Endothelial cell of umbilical vein (primary cell): ENCODE measurements at regions not wholly inside any gene's neighbourhood (a gene's known extent, or its start where the extent isn't known, plus 50 kb on each side); places are given as distances from the start of the nearest gene placed in this dataset.

Experiments used
- BruUV-seq: library from RNA; stranded (reverse); fragments of 400-500 nt; replicated peaks from 2 replicates; lab custom pipeline; 2021; lab: Mats Ljungman, UMichigan
- CTCF ChIA-PET: fragments of 300-600, 350-600 bp; sonication (Branson Sonifier 250); formaldehyde crosslinking; loops from one replicate; lab custom pipeline; 2021; ENCODE audit warnings: antibody characterized with exemption, inconsistent platforms; lab: Charles Lee
- POLR2A ChIA-PET: fragments of 300-600, 350-600 bp; sonication (Branson Sonifier 250); formaldehyde crosslinking; loops from one replicate; lab custom pipeline; 2021; ENCODE audit warnings: antibody characterized with exemption, inconsistent platforms; lab: Charles Lee
- DNase-seq: peaks from one replicate; pipeline ENCODE4 v3.0.0-alpha.2; 2011; ENCODE audit warnings: low read depth, low spot score
- FAIRE-seq: peaks from 2 replicates; lab custom pipeline; 2011; peaks lifted over from hg19 to GRCh38; lab: Jason Lieb, UNC
- H2AFZ ChIP-seq: 2 replicates; pipeline ENCODE4 v1.6.0; 2012; ENCODE audit warnings: low read depth, low read length, control low read depth, inconsistent platforms
- H3K27ac ChIP-seq: 2 replicates; pipeline ENCODE4 v1.5.1; 2011; ENCODE audit warnings: low read depth, mild to moderate bottlenecking, control low read depth, low read length, moderate library complexity; ENCODE audit not compliant: insufficient read depth
- H3K27me3 ChIP-seq, 2 experiments: 2 replicates each; pipeline versions ENCODE4 v1.6.0 to v1.6.1; 2011; ENCODE audit warnings: low read length in 2 of 2, mixed read lengths in 1 of 2; ENCODE audit not compliant: control insufficient read depth in 2 of 2, insufficient read depth in 2 of 2
- H3K36me3 ChIP-seq, 2 experiments: 2 replicates in 1 of 2; 3 replicates in 1 of 2; pipeline ENCODE4 v1.5.1; 2011; ENCODE audit warnings: low read length in 2 of 2, mild to moderate bottlenecking in 1 of 2, moderate library complexity in 1 of 2; ENCODE audit not compliant: control insufficient read depth in 2 of 2, insufficient read depth in 2 of 2; ENCODE audit errors: extremely low read depth in 1 of 2
- H3K4me1 ChIP-seq: 3 replicates; pipeline ENCODE4 v1.5.1; 2011; ENCODE audit warnings: mild to moderate bottlenecking, low read length; ENCODE audit not compliant: control insufficient read depth, insufficient read depth; ENCODE audit errors: extremely low read depth
- H3K4me2 ChIP-seq: 2 replicates; pipeline ENCODE4 v1.6.1; 2011; ENCODE audit warnings: low read length, control low read depth, mixed read lengths; ENCODE audit not compliant: insufficient read depth
- H3K4me3 ChIP-seq, 3 experiments: fragments of 200-600 bp in 1 of 3; sonication (generic), shearing (Covaris generic) in 1 of 3; replicated peaks in 1 of 3; 2 replicates each; pipeline ENCODE4 v1.5.1; 2011 to 2016; ENCODE audit warnings: control low read depth in 3 of 3, low read length in 3 of 3, mild to moderate bottlenecking in 2 of 3, inconsistent platforms in 1 of 3, low read depth in 1 of 3, moderate library complexity in 1 of 3; ENCODE audit not compliant: insufficient read depth in 1 of 3
- H3K79me2 ChIP-seq: 2 replicates; pipeline ENCODE4 v1.6.0; 2012; ENCODE audit warnings: low read length, inconsistent platforms; ENCODE audit not compliant: control insufficient read depth, insufficient read depth
- H3K9ac ChIP-seq: replicated peaks from 2 replicates; pipeline ENCODE3; 2011; ENCODE audit warnings: low read length, control low read depth; ENCODE audit not compliant: insufficient read depth; ENCODE audit errors: extremely low read depth
- H3K9me1 ChIP-seq: replicated peaks from 3 replicates; pipeline ENCODE4 v1.6.0; 2011; ENCODE audit warnings: mild to moderate bottlenecking, low read length; ENCODE audit not compliant: control insufficient read depth, insufficient read depth; ENCODE audit errors: extremely low read depth
- H3K9me3 ChIP-seq: replicated peaks from 2 replicates; pipeline ENCODE4 v1.5.1; 2012; ENCODE audit warnings: low read length, inconsistent platforms; ENCODE audit not compliant: control insufficient read depth, insufficient read depth
- H4K20me1 ChIP-seq: replicated peaks from 2 replicates; pipeline ENCODE3; 2011; ENCODE audit warnings: mild to moderate bottlenecking, low read length; ENCODE audit not compliant: control insufficient read depth, insufficient read depth; ENCODE audit errors: extremely low read depth
- CTCF ChIP-seq, 2 donors: IDR thresholded peaks; 1 replicate in 1 of 2; 2 replicates in 1 of 2; pipeline ENCODE4 v1.5.1; 2011; ENCODE audit warnings: low read length in 2 of 2, mild to moderate bottlenecking in 2 of 2, moderate library complexity in 2 of 2, control low read depth in 1 of 2, inconsistent platforms in 1 of 2, low read depth in 1 of 2; ENCODE audit not compliant: insufficient read depth in 1 of 2; ENCODE audit errors: extremely low read depth in 1 of 2
- EZH2 ChIP-seq: IDR thresholded peaks from 2 replicates; pipeline ENCODE4 v1.6.1; 2012; ENCODE audit warnings: borderline replicate concordance, low read depth, mild to moderate bottlenecking, moderate library complexity, low read length, inconsistent platforms; ENCODE audit not compliant: severe bottlenecking
- FOS ChIP-seq: IDR thresholded peaks from 2 replicates; pipeline ENCODE4 v1.6.1; 2011; ENCODE audit warnings: mild to moderate bottlenecking, low read length, moderate library complexity, borderline replicate concordance; ENCODE audit not compliant: insufficient read depth
- JUN ChIP-seq: IDR thresholded peaks from 2 replicates; pipeline ENCODE4 v1.6.1; 2011; ENCODE audit warnings: borderline replicate concordance, low read depth; ENCODE audit not compliant: insufficient read length, insufficient read depth
- MYC ChIP-seq: IDR thresholded peaks from one replicate; pipeline ENCODE4 v1.6.1; 2011; ENCODE audit warnings: mild to moderate bottlenecking, low read depth, low read length
- POLR2A ChIP-seq: IDR thresholded peaks from 2 replicates; pipeline ENCODE4 v1.6.1; 2012; ENCODE audit warnings: low read depth, mild to moderate bottlenecking, control low read depth, low read length
- POLR2AphosphoS5 ChIP-seq: IDR thresholded peaks from 2 replicates; pipeline ENCODE4 v1.6.1; 2012; ENCODE audit warnings: low read depth, mild to moderate bottlenecking, control low read depth, low read length, moderate library complexity; ENCODE audit not compliant: insufficient read depth
- dilution Hi-C: fragments of 300-500 bp; cut with MboI; formaldehyde crosslinking; loops from one replicate; pipeline ENCODE4 v1.15.0; 2019; ENCODE audit warnings: low sequenced_read_pairs; ENCODE audit not compliant: extremely low pct_ligation_motif_present
- intact Hi-C: fragments of 100-400 bp; cut with micrococcal nuclease; formaldehyde crosslinking; loops from one replicate; pipeline ENCODE4 v1.10.0; 2022

GRCh38 chr1:57704231-57704630 is 280.4 kb upstream of the DAB1 start:
- TF ChIP-seq JUN (no peak), FOS (no peak), EZH2 (no peak), CTCF (IDR thresholded peaks at IDR 0.05; ENCODE audit: extremely low read depth in 1 of 2, insufficient read depth in 1 of 2, low read depth in 1 of 2, low read length in 2 of 2) (no peak), POLR2A (no peak), POLR2AphosphoS5 (no peak)
- no peaks in the 10 kb centered on the region for H3K4me1 ChIP-seq
- DNase-seq, result no peak
- intact Hi-C loops, result no loop called here
- H3K79me2 ChIP-seq, result no peaks in the 10 kb centered on the region
- H2AFZ ChIP-seq, result no peak overlapping the region
- POLR2A ChIA-PET, result no interaction called here
- dilution Hi-C loops, result no loop called here
- CTCF ChIA-PET, result no interaction called here
- no peak overlapping the region for H3K4me2 ChIP-seq
- no peaks in the 10 kb centered on the region for H3K27me3 ChIP-seq
- no peak overlapping the region for H3K27ac ChIP-seq
- H4K20me1 ChIP-seq, result no peaks in the 10 kb centered on the region
- FAIRE-seq, result no peak
- H3K36me3 ChIP-seq, result no peaks in the 10 kb centered on the region
- H3K4me3 ChIP-seq, result no peak overlapping the region
- peaks cover 2% of the 10 kb centered on the region for H3K9me3 ChIP-seq
- no TSS peak for BruUV-seq
- no peak overlapping the region for H3K9ac ChIP-seq
- H3K9me1 ChIP-seq, result no peaks in the 10 kb centered on the region

GRCh38 chr1:57696904-57697303 is 273.0 kb upstream of the DAB1 start:
- POLR2A ChIA-PET, result no interaction called here
- Histone ChIP-seq H4K20me1 (no peaks in the 10 kb centered on the region), H2AFZ (no peak overlapping the region), H3K4me2 (no peak overlapping the region), H3K9ac (no peak overlapping the region), H3K9me3 (no peaks in the 10 kb centered on the region), H3K27me3 (no peaks in the 10 kb centered on the region), H3K36me3 (no peaks in the 10 kb centered on the region), H3K4me1 (no peaks in the 10 kb centered on the region), H3K79me2 (no peaks in the 10 kb centered on the region), H3K9me1 (no peaks in the 10 kb centered on the region), H3K4me3 (no peak overlapping the region), H3K27ac (no peak overlapping the region)
- TF ChIP-seq FOS, result no peak
- TF ChIP-seq POLR2A, result no peak
- no peak for TF ChIP-seq MYC
- no peak for TF ChIP-seq EZH2
- no peak for TF ChIP-seq JUN
- dilution Hi-C loops (no loop called here), intact Hi-C loops (no loop called here)
- DNase-seq (no peak), FAIRE-seq (no peak)
- CTCF ChIA-PET, result no interaction called here
- BruUV-seq, result no TSS peak
